ENCODE measurements at regions not wholly inside any gene's neighbourhood (a gene's known extent, or its start where the extent isn't known, plus 50 kb on each side); places are given as distances from the start of the nearest gene placed in this dataset.

DNA sequence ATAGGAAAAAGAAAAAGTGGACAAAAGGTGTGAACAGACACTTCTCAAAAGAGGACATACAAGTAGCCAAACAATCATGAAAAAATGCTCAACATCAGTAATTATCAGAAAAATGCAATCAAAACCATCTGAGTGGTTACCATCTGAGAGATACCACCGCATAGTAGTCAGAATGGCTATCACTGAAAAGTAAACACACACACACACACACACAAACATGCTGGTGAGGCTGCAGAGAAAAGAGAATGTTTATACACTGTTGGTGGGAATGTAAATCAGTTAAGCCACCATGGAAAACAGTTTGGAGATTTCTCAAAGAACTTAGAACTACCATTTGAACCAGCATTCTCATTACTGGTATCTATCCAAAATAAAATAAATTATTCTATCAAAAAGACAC, 145.7 kb downstream of the CYP26A1 start:
- BruUV-seq (replicated peaks) = no TSS peak
- no peak for DNase-seq (ENCODE audit: low spot score)
- Histone ChIP-seq H3K4me3 (ENCODE audit: low read depth, low read length, poor library complexity, severe bottlenecking) (no peak overlapping the region), H3K27ac (ENCODE audit: low read depth, low read length, poor library complexity, severe bottlenecking) (no peak overlapping the region), H3K4me1 (ENCODE audit: insufficient read depth, low read length, poor library complexity, severe bottlenecking) (no peaks in the 10 kb centered on the region), H3K9me3 (ENCODE audit: low read depth, low read length, poor library complexity, severe bottlenecking) (no peaks in the 10 kb centered on the region), H3K27me3 (replicated peaks; ENCODE audit: insufficient read depth, low read depth, low read length, poor library complexity) (no peaks in the 10 kb centered on the region), H3K36me3 (ENCODE audit: insufficient read depth, low read length, poor library complexity, severe bottlenecking) (no peaks in the 10 kb centered on the region)
- intact Hi-C loops (cut with micrococcal nuclease; ENCODE audit: unreplicated experiment) = no loop called here
- POLR2A ChIA-PET (ENCODE audit: low non-redundant PET) = no interaction called here
- no peak for TF ChIP-seq EZH2 (IDR thresholded peaks at IDR 0.05; ENCODE audit: borderline replicate concordance, low read depth, low read length, poor library complexity, severe bottlenecking)
- TF ChIP-seq, protein P1, sequence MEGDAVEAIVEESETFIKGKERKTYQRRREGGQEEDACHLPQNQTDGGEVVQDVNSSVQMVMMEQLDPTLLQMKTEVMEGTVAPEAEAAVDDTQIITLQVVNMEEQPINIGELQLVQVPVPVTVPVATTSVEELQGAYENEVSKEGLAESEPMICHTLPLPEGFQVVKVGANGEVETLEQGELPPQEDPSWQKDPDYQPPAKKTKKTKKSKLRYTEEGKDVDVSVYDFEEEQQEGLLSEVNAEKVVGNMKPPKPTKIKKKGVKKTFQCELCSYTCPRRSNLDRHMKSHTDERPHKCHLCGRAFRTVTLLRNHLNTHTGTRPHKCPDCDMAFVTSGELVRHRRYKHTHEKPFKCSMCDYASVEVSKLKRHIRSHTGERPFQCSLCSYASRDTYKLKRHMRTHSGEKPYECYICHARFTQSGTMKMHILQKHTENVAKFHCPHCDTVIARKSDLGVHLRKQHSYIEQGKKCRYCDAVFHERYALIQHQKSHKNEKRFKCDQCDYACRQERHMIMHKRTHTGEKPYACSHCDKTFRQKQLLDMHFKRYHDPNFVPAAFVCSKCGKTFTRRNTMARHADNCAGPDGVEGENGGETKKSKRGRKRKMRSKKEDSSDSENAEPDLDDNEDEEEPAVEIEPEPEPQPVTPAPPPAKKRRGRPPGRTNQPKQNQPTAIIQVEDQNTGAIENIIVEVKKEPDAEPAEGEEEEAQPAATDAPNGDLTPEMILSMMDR (conservative IDR thresholded peaks at IDR 0.05; ENCODE audit: low read depth, low read length) = no peak
- CTCF ChIA-PET = no interaction called here

- no peak for DNase-seq (ENCODE audit: low spot score)
- intact Hi-C loops (cut with micrococcal nuclease; ENCODE audit: unreplicated experiment) = loop anchor here (5.0 kb wide), 1 partner anchor 132 kb away; no protein-coding TSS in a partner anchor
- no peaks in the 10 kb centered on the region for H3K36me3 ChIP-seq (ENCODE audit: insufficient read depth, low read length, poor library complexity, severe bottlenecking)
- no peak overlapping the region for H3K4me3 ChIP-seq (ENCODE audit: low read depth, low read length, poor library complexity, severe bottlenecking)
- TF ChIP-seq, protein P1 (conservative IDR thresholded peaks at IDR 0.05; ENCODE audit: low read depth, low read length) = no peak
- TF ChIP-seq EZH2 (IDR thresholded peaks at IDR 0.05; ENCODE audit: borderline replicate concordance, low read depth, low read length, poor library complexity, severe bottlenecking) = no peak
- H3K4me1 ChIP-seq (ENCODE audit: insufficient read depth, low read length, poor library complexity, severe bottlenecking) = no peaks in the 10 kb centered on the region
- BruUV-seq (replicated peaks) = no TSS peak
- POLR2A ChIA-PET (ENCODE audit: low non-redundant PET) = no interaction called here
- CTCF ChIA-PET = no interaction called here
- no peaks in the 10 kb centered on the region for H3K9me3 ChIP-seq (ENCODE audit: low read depth, low read length, poor library complexity, severe bottlenecking)
- H3K27ac ChIP-seq (ENCODE audit: low read depth, low read length, poor library complexity, severe bottlenecking) = no peak overlapping the region
- H3K27me3 ChIP-seq (replicated peaks; ENCODE audit: insufficient read depth, low read depth, low read length, poor library complexity) = no peaks in the 10 kb centered on the region
Observed at GRCh38 chr10:93220296-93221170, 146.8 kb downstream of the CYP26A1 start.

GRCh38 chr10:93221171-93221496, 147.4 kb downstream of the CYP26A1 start:
- H3K4me1 ChIP-seq (ENCODE audit: insufficient read depth, low read length, poor library complexity, severe bottlenecking) = no peaks in the 10 kb centered on the region
- intact Hi-C loops (cut with micrococcal nuclease; ENCODE audit: unreplicated experiment) = loop anchor here (5.0 kb wide), 1 partner anchor 131 kb away; no protein-coding TSS in a partner anchor
- H3K4me3 ChIP-seq (ENCODE audit: low read depth, low read length, poor library complexity, severe bottlenecking) = no peak overlapping the region
- POLR2A ChIA-PET (ENCODE audit: low non-redundant PET) = no interaction called here
- TF ChIP-seq, protein P1 (conservative IDR thresholded peaks at IDR 0.05; ENCODE audit: low read depth, low read length) = no peak
- no peak for TF ChIP-seq EZH2 (IDR thresholded peaks at IDR 0.05; ENCODE audit: borderline replicate concordance, low read depth, low read length, poor library complexity, severe bottlenecking)
- no peaks in the 10 kb centered on the region for H3K36me3 ChIP-seq (ENCODE audit: insufficient read depth, low read length, poor library complexity, severe bottlenecking)
- H3K9me3 ChIP-seq (ENCODE audit: low read depth, low read length, poor library complexity, severe bottlenecking) = no peaks in the 10 kb centered on the region
- DNase-seq (ENCODE audit: low spot score) = no peak
- no peak overlapping the region for H3K27ac ChIP-seq (ENCODE audit: low read depth, low read length, poor library complexity, severe bottlenecking)
- BruUV-seq (replicated peaks) = no TSS peak
- H3K27me3 ChIP-seq (replicated peaks; ENCODE audit: insufficient read depth, low read depth, low read length, poor library complexity) = no peaks in the 10 kb centered on the region
- CTCF ChIA-PET = no interaction called here
